NCI-H2171 (cell line): ENCODE measurements at regions not wholly inside any gene's neighbourhood (a gene's known extent, or its start where the extent isn't known, plus 50 kb on each side); places are given as distances from the start of the nearest gene placed in this dataset.

Experiments used
- DNase-seq: peaks from one replicate; lab custom pipeline; 2025; lab: John Stamatoyannopoulos, UW

- no peak for DNase-seq
Observed at GRCh38 chr16:5649762-5650743, 552.5 kb upstream of the EEF2KMT start.

GRCh38 chr16:5647051-5647450, 549.5 kb upstream of the EEF2KMT start:
- no peak for DNase-seq

GRCh38 chr16:5643855-5644531, 546.4 kb upstream of the EEF2KMT start:
- DNase-seq: no peak

GRCh38 chr16:5642436-5642835, 544.8 kb upstream of the EEF2KMT start:
- DNase-seq: no peak

- DNase-seq: no peak
Observed at GRCh38 chr16:5642011-5642410, 544.4 kb upstream of the EEF2KMT start.

DNA sequence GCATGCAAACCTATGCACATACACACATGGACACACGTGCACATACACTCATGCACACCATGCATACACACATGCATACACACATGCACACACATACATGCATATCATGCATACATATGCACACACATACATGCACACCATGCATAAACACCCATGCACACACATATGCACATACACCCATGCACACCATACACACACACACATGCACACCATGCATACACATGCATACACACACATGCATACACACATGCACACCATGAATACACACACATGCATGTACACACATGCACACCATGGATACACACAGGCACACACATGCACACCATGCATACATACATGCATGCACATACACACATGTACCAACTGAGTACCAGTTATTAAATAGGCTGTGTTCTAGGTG, 543.3 kb upstream of the EEF2KMT start:
- DNase-seq: no peak

DNA sequence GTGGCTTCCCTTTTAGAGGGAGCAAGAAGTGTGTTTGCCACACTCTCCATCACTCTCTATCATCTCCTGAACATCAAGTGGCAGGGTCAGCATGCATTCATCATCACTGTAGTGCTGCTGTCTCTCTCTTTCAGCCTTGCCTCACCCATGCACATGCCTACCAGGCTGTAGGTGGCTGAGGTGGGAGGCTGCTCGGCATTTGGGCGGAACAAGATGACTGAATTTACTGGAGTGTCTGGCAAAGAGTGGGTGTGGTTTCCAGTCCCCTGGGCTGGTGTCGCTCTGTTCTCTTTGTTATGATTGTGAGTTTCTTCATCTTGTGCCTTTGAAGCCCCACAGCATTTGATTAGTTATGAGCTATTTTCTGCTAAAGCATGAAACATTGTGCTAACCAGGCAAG, 541.9 kb upstream of the EEF2KMT start:
- DNase-seq: no peak

- DNase-seq: no peak
Observed at GRCh38 chr16:5635331-5635730, 537.7 kb upstream of the EEF2KMT start.

- DNase-seq: no peak
Observed at GRCh38 chr16:5634666-5635180, 537.1 kb upstream of the EEF2KMT start.

- peak; percentile 3 for DNase-seq
Observed at GRCh38 chr16:5633845-5634440, 536.3 kb upstream of the EEF2KMT start.

GRCh38 chr16:5622234-5622884, 524.8 kb upstream of the EEF2KMT start:
- DNase-seq: no peak

GRCh38 chr16:5621826-5622225, 524.2 kb upstream of the EEF2KMT start:
- DNase-seq: no peak

DNA sequence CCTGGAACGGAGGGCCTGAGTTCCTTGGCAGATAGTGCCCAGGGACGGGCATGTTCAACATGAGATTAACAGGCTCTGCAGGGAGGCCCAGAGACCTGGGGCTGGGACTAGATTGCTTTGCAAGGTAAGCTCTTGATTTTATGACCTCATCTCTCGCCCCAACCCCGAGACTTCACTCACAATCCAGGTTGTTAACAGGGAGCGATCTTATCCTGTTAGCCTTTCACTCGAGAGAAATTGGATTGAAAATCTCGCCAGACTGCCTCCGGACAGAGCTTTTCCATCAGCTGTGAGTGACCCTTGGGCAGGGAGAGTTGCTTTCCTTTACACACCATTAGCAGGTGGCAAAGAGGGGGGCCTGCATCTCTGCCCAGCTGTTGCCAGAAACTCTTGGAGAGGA, 521.7 kb upstream of the EEF2KMT start:
- no peak for DNase-seq

- no peak for DNase-seq
Observed at GRCh38 chr16:5616841-5617240, 519.2 kb upstream of the EEF2KMT start.

GRCh38 chr16:5615868-5616642, 518.5 kb upstream of the EEF2KMT start:
- DNase-seq: peak; percentile 24

DNA sequence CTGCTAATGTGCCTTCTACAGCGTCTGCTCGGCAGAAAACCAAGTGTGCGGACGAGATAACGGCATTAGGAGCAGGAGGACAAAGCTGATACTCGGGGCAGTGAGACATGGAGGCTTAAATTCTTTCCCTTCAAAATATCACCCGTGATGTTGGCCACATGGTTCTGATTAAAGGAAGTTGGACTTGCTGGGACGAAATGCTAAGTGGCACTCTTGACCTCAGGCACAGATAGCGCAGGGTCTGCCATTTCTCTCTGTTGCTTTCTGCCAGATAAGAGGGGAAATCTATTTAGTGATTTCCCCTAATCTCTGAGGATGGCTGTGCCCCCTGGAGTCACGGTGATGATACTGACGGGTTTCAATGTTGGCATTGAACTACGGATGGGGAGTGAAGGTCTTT, 509.6 kb upstream of the EEF2KMT start:
- no peak for DNase-seq

- no peak for DNase-seq
Observed at GRCh38 chr16:5605404-5605803, 507.8 kb upstream of the EEF2KMT start.

GRCh38 chr16:5604770-5605169, 507.2 kb upstream of the EEF2KMT start:
- DNase-seq: no peak

- DNase-seq: no peak
Observed at GRCh38 chr16:5603836-5604235, 506.2 kb upstream of the EEF2KMT start.

GRCh38 chr16:5601957-5602356, 504.4 kb upstream of the EEF2KMT start:
- no peak for DNase-seq

- DNase-seq: no peak
Observed at GRCh38 chr16:5598793-5599192, 501.2 kb upstream of the EEF2KMT start.
